HFF-Myc (cell line): ENCODE measurements at regions not wholly inside any gene's neighbourhood (a gene's known extent, or its start where the extent isn't known, plus 50 kb on each side); places are given as distances from the start of the nearest gene placed in this dataset.

Source experiments
- DNase-seq: peaks from one replicate; pipeline ENCODE4 v3.0.0-alpha.2; 2011; ENCODE audit warnings: low read depth; ENCODE audit errors: extremely low read depth
- H3K4me3 ChIP-seq: replicated peaks from 2 replicates; pipeline ENCODE4 v1.5.1; 2011; ENCODE audit warnings: low read depth, mild to moderate bottlenecking, control low read depth, low read length
- CTCF ChIP-seq: IDR thresholded peaks from 2 replicates; pipeline ENCODE4 v1.5.1; 2012; ENCODE audit warnings: mild to moderate bottlenecking, low read depth, low read length, control low read depth; ENCODE audit errors: missing control alignments

GRCh38 chr17:31591924-31592323 is 200.4 kb downstream of the RAB11FIP4 start:
- no peak for DNase-seq
- TF ChIP-seq CTCF: no peak

GRCh38 chr17:31588512-31588911 is 197.0 kb downstream of the RAB11FIP4 start:
- DNase-seq: no peak
- TF ChIP-seq CTCF: no peak
- H3K4me3 ChIP-seq: no peak overlapping the region

More at GRCh38 chr17:31591924-31592323, 200.4 kb downstream of the RAB11FIP4 start:
- H3K4me3 ChIP-seq: no peak overlapping the region

GRCh38 chr17:31588034-31588433 is 196.6 kb downstream of the RAB11FIP4 start:
- no peak for DNase-seq
- no peak overlapping the region for H3K4me3 ChIP-seq
- no peak for TF ChIP-seq CTCF
